Trophoblast cell (in vitro differentiated cells and primary cell): ENCODE measurements at regions not wholly inside any gene's neighbourhood (a gene's known extent, or its start where the extent isn't known, plus 50 kb on each side); places are given as distances from the start of the nearest gene placed in this dataset.

Source experiments
- DNase-seq, 2 donors: peaks; one replicate each; pipeline ENCODE4 v3.0.0-alpha.2; 2016
- H2AFZ ChIP-seq: 2 replicates; pipeline ENCODE4 v1.6.1; 2013; ENCODE audit warnings: low read length, moderate library complexity, mild to moderate bottlenecking; ENCODE audit not compliant: insufficient read depth, poor library complexity
- H2AK5ac ChIP-seq: 2 replicates; pipeline ENCODE4 v1.6.1; 2013; ENCODE audit warnings: mild to moderate bottlenecking, low read length
- H2BK120ac ChIP-seq: 2 replicates; pipeline ENCODE4 v1.6.1; 2013; ENCODE audit warnings: low read length, mild to moderate bottlenecking, moderate library complexity; ENCODE audit not compliant: insufficient read depth, poor library complexity
- H2BK12ac ChIP-seq: 2 replicates; pipeline ENCODE4 v1.6.1; 2013; ENCODE audit warnings: mild to moderate bottlenecking, low read length, moderate library complexity
- H2BK5ac ChIP-seq: 2 replicates; pipeline ENCODE4 v1.6.1; 2013; ENCODE audit warnings: low read length, low read depth, moderate library complexity, mild to moderate bottlenecking; ENCODE audit not compliant: poor library complexity
- H3K14ac ChIP-seq: 2 replicates; pipeline ENCODE4 v1.6.1; 2013; ENCODE audit warnings: mild to moderate bottlenecking, low read length
- H3K18ac ChIP-seq: 2 replicates; pipeline ENCODE4 v1.6.1; 2013; ENCODE audit warnings: mild to moderate bottlenecking, low read length
- H3K23ac ChIP-seq: 2 replicates; pipeline ENCODE4 v1.6.1; 2013; ENCODE audit warnings: low read length
- H3K27ac ChIP-seq: 2 replicates; pipeline ENCODE4 v1.5.1; 2013; ENCODE audit warnings: low read depth, mild to moderate bottlenecking, inconsistent platforms, low read length, moderate library complexity
- H3K27me3 ChIP-seq: 2 replicates; pipeline ENCODE4 v1.6.1; 2013; ENCODE audit warnings: inconsistent platforms, mild to moderate bottlenecking, low read length, moderate library complexity; ENCODE audit not compliant: insufficient read depth
- H3K36me3 ChIP-seq, 2 experiments: 1 replicate in 1 of 2; 2 replicates in 1 of 2; pipeline ENCODE4 v1.6.1; 2013; ENCODE audit warnings: low read length in 2 of 2, mild to moderate bottlenecking in 2 of 2, moderate library complexity in 1 of 2; ENCODE audit not compliant: insufficient read depth in 2 of 2, control insufficient read depth in 1 of 2
- H3K4ac ChIP-seq: 2 replicates; pipeline ENCODE4 v1.6.1; 2013; ENCODE audit warnings: low read depth, mild to moderate bottlenecking, low read length, moderate library complexity
- H3K4me1 ChIP-seq, 2 experiments: 1 replicate in 1 of 2; 2 replicates in 1 of 2; pipeline ENCODE4 v1.6.1; 2013; ENCODE audit warnings: low read length in 2 of 2, mild to moderate bottlenecking in 2 of 2, moderate library complexity in 1 of 2; ENCODE audit not compliant: insufficient read depth in 2 of 2, control insufficient read depth in 1 of 2
- H3K4me2 ChIP-seq: 2 replicates; pipeline ENCODE4 v1.6.1; 2013; ENCODE audit warnings: inconsistent platforms, mild to moderate bottlenecking, low read length, moderate library complexity
- H3K4me3 ChIP-seq: 2 replicates; pipeline ENCODE4 v1.5.1; 2013; ENCODE audit warnings: mild to moderate bottlenecking, low read depth, low read length, inconsistent platforms
- H3K79me1 ChIP-seq: one replicate; pipeline ENCODE4 v1.6.1; 2013; ENCODE audit warnings: low read length
- H3K79me2 ChIP-seq: 2 replicates; pipeline ENCODE4 v1.6.1; 2013; ENCODE audit warnings: low read length, mild to moderate bottlenecking; ENCODE audit not compliant: control insufficient read depth, insufficient read depth, poor library complexity
- H3K9ac ChIP-seq: 2 replicates; pipeline ENCODE4 v1.6.1; 2013; ENCODE audit warnings: mild to moderate bottlenecking, low read length
- H3K9me3 ChIP-seq: 2 replicates; pipeline ENCODE4 v1.6.1; 2013; ENCODE audit warnings: low read depth, mild to moderate bottlenecking, control low read depth, inconsistent platforms, low read length; ENCODE audit not compliant: insufficient read depth
- H4K12ac ChIP-seq: 2 replicates; pipeline ENCODE4 v1.6.1; 2013; ENCODE audit warnings: low read depth, mild to moderate bottlenecking, low read length, moderate library complexity
- H4K8ac ChIP-seq: 2 replicates; pipeline ENCODE4 v1.6.1; 2013; ENCODE audit warnings: low read depth, mild to moderate bottlenecking, low read length, moderate library complexity
- H4K91ac ChIP-seq: one replicate; pipeline ENCODE4 v1.6.1; 2013; ENCODE audit warnings: low read depth, mild to moderate bottlenecking, low read length, moderate library complexity
- WGBS: extraction: QIAGEN DNeasy Blood & Tissue Kit; methylation state at CpG from one replicate; pipeline ENCODE4 v1.1.7; 2013; ENCODE audit warnings: missing lambda C conversion rate; ENCODE audit not compliant: insufficient read length, insufficient coverage; ENCODE audit errors: extremely low coverage; 5-methylcytosine and 5-hydroxymethylcytosine counted together

GRCh38 chr15:85925649-85926237, 131.0 kb upstream of the KLHL25 start:
- no peaks in the 10 kb centered on the region for H3K9me3 ChIP-seq
- no peak overlapping the region for H2BK12ac ChIP-seq
- no peak overlapping the region for H3K18ac ChIP-seq
- no peak overlapping the region for H2AK5ac ChIP-seq
- H3K27me3 ChIP-seq, result no peaks in the 10 kb centered on the region
- no peak for DNase-seq
- H3K79me1 ChIP-seq, result no peaks in the 10 kb centered on the region
- H2AFZ ChIP-seq, result no peak overlapping the region
- H3K14ac ChIP-seq, result no peak overlapping the region
- no peak overlapping the region for H3K9ac ChIP-seq
- no peaks in the 10 kb centered on the region for H3K4me1 ChIP-seq
- H3K4ac ChIP-seq, result no peak overlapping the region
- H3K36me3 ChIP-seq, result no peaks in the 10 kb centered on the region
- no peak overlapping the region for H4K8ac ChIP-seq
- no peak overlapping the region for H3K4me3 ChIP-seq
- H3K23ac ChIP-seq, result no peak overlapping the region
- no peak overlapping the region for H3K4me2 ChIP-seq
- no peaks in the 10 kb centered on the region for H3K79me2 ChIP-seq
- H3K27ac ChIP-seq, result no peak overlapping the region
- H2BK5ac ChIP-seq, result no peak overlapping the region
- no peak overlapping the region for H2BK120ac ChIP-seq
- WGBS, result no CpG with 5 or more reads among the region's 8 CpGs
- H4K91ac ChIP-seq, result no peak overlapping the region
- no peak overlapping the region for H4K12ac ChIP-seq

- no peak overlapping the region for H4K91ac ChIP-seq
- no peaks in the 10 kb centered on the region for H3K9me3 ChIP-seq
- H3K4me1 ChIP-seq, result no peaks in the 10 kb centered on the region
- no peak overlapping the region for H3K9ac ChIP-seq
- no peak overlapping the region for H3K27ac ChIP-seq
- DNase-seq, result no peak
- H2AFZ ChIP-seq, result no peak overlapping the region
- WGBS, result no CpG with 5 or more reads among the region's 1 CpG
- no peak overlapping the region for H2BK5ac ChIP-seq
- no peak overlapping the region for H4K12ac ChIP-seq
- H3K18ac ChIP-seq, result no peak overlapping the region
- H3K14ac ChIP-seq, result no peak overlapping the region
- H3K4me2 ChIP-seq, result no peak overlapping the region
- no peak overlapping the region for H2BK12ac ChIP-seq
- no peak overlapping the region for H3K23ac ChIP-seq
- H2AK5ac ChIP-seq, result no peak overlapping the region
- H3K27me3 ChIP-seq, result no peaks in the 10 kb centered on the region
- H2BK120ac ChIP-seq, result no peak overlapping the region
- no peak overlapping the region for H3K4me3 ChIP-seq
- no peak overlapping the region for H3K4ac ChIP-seq
- no peaks in the 10 kb centered on the region for H3K79me2 ChIP-seq
- H3K79me1 ChIP-seq, result no peaks in the 10 kb centered on the region
- H4K8ac ChIP-seq, result no peak overlapping the region
- no peaks in the 10 kb centered on the region for H3K36me3 ChIP-seq
Observed at GRCh38 chr15:85926834-85927233, 132.1 kb upstream of the KLHL25 start.

GRCh38 chr15:85927931-85928537, 133.3 kb upstream of the KLHL25 start:
- H3K36me3 ChIP-seq, result no peaks in the 10 kb centered on the region
- no peak overlapping the region for H3K4ac ChIP-seq
- no peaks in the 10 kb centered on the region for H3K79me1 ChIP-seq
- no peak overlapping the region for H3K4me2 ChIP-seq
- no peak overlapping the region for H2BK12ac ChIP-seq
- no peaks in the 10 kb centered on the region for H3K4me1 ChIP-seq
- no peak overlapping the region for H2AFZ ChIP-seq
- H2BK5ac ChIP-seq, result no peak overlapping the region
- H3K27me3 ChIP-seq, result no peaks in the 10 kb centered on the region
- H4K91ac ChIP-seq, result no peak overlapping the region
- no peak overlapping the region for H4K8ac ChIP-seq
- no peak overlapping the region for H3K23ac ChIP-seq
- H2BK120ac ChIP-seq, result no peak overlapping the region
- H4K12ac ChIP-seq, result no peak overlapping the region
- no peak overlapping the region for H3K9ac ChIP-seq
- H3K9me3 ChIP-seq, result no peaks in the 10 kb centered on the region
- no peak overlapping the region for H3K4me3 ChIP-seq
- H2AK5ac ChIP-seq, result no peak overlapping the region
- H3K27ac ChIP-seq, result no peak overlapping the region
- no peak for DNase-seq
- no CpG with 5 or more reads among the region's 2 CpGs for whole genome bisulfite sequencing
- H3K18ac ChIP-seq, result no peak overlapping the region
- H3K14ac ChIP-seq, result no peak overlapping the region
- H3K79me2 ChIP-seq, result no peaks in the 10 kb centered on the region

- Histone ChIP-seq H3K4me2 (no peak overlapping the region), H3K9me3 (no peaks in the 10 kb centered on the region), H3K79me2 (no peaks in the 10 kb centered on the region), H3K36me3 (no peaks in the 10 kb centered on the region), H2AFZ (no peak overlapping the region), H3K4me3 (no peak overlapping the region), H3K27me3 (no peaks in the 10 kb centered on the region), H3K14ac (no peak overlapping the region), H2AK5ac (no peak overlapping the region), H2BK120ac (no peak overlapping the region), H3K23ac (no peak overlapping the region), H3K18ac (no peak overlapping the region), H2BK12ac (no peak overlapping the region), H2BK5ac (no peak overlapping the region), H3K4me1 (no peaks in the 10 kb centered on the region), H3K79me1 (no peaks in the 10 kb centered on the region), H3K9ac (no peak overlapping the region), H3K27ac (no peak overlapping the region), H3K4ac (no peak overlapping the region), H4K8ac (no peak overlapping the region), H4K12ac (no peak overlapping the region), H4K91ac (no peak overlapping the region)
- no CpG with 5 or more reads among the region's 1 CpG for WGBS
- no peak for DNase-seq
Observed at GRCh38 chr15:85929786-85930185, 135.1 kb upstream of the KLHL25 start.
